Brain microvascular endothelial cell (primary cell): ENCODE measurements at regions not wholly inside any gene's neighbourhood (a gene's known extent, or its start where the extent isn't known, plus 50 kb on each side); places are given as distances from the start of the nearest gene placed in this dataset.

Experiments used
- DNase-seq: peaks from one replicate; pipeline ENCODE4 v3.0.0-alpha.2; 2020
- H3K27ac ChIP-seq: fragments of 250-450 bp; sonication (Bioruptor Pico); 2 replicates; pipeline ENCODE4 v1.5.1; 2020; ENCODE audit warnings: mild to moderate bottlenecking, moderate library complexity
- H3K27me3 ChIP-seq: fragments of 250-450 bp; sonication (Bioruptor Pico); replicated peaks from 2 replicates; pipeline ENCODE4 v1.5.1; 2020; ENCODE audit warnings: mild to moderate bottlenecking
- H3K36me3 ChIP-seq: fragments of 250-450 bp; sonication (Bioruptor Pico); replicated peaks from 2 replicates; pipeline ENCODE4 v1.5.1; 2020; ENCODE audit warnings: mild to moderate bottlenecking
- H3K4me3 ChIP-seq: 2 replicates; pipeline ENCODE4 v1.5.1; 2011; ENCODE audit warnings: low read depth, mild to moderate bottlenecking, control low read depth, low read length, moderate library complexity
- CTCF ChIP-seq: IDR thresholded peaks from 2 replicates; pipeline ENCODE4 v1.5.1; 2011; ENCODE audit warnings: low read depth, mild to moderate bottlenecking, moderate library complexity, low read length, control low read depth, inconsistent platforms; ENCODE audit errors: missing control alignments
- in situ Hi-C: cut with HindIII; loops from 2 replicates; pipeline ENCODE4 v1.10.0; 2017; ENCODE audit warnings: low sequenced_read_pairs, low pct_ligation_motif_present

- in situ Hi-C loops, result no loop called here
- DNase-seq, result no peak
- no peaks in the 10 kb centered on the region for H3K27me3 ChIP-seq
- H3K4me3 ChIP-seq, result no peak overlapping the region
- no peak for TF ChIP-seq CTCF
- no peak overlapping the region for H3K27ac ChIP-seq
- H3K36me3 ChIP-seq, result no peaks in the 10 kb centered on the region
Measured at GRCh38 chrX:95330292-95330691, 1354.3 kb upstream of the DIAPH2 start.

- Histone ChIP-seq H3K4me3 (no peak overlapping the region), H3K27ac (no peak overlapping the region), H3K36me3 (no peaks in the 10 kb centered on the region), H3K27me3 (no peaks in the 10 kb centered on the region)
- no peak for DNase-seq
- in situ Hi-C loops, result no loop called here
- TF ChIP-seq CTCF, result no peak
Measured at GRCh38 chrX:95332530-95332929, 1352.1 kb upstream of the DIAPH2 start.

GRCh38 chrX:95346856-95347255 is 1337.8 kb upstream of the DIAPH2 start:
- H3K27ac ChIP-seq, result no peak overlapping the region
- H3K4me3 ChIP-seq, result no peak overlapping the region
- in situ Hi-C loops, result no loop called here
- no peaks in the 10 kb centered on the region for H3K27me3 ChIP-seq
- H3K36me3 ChIP-seq, result no peaks in the 10 kb centered on the region
- DNase-seq, result no peak
- no peak for TF ChIP-seq CTCF

GRCh38 chrX:95350774-95351488 is 1333.7 kb upstream of the DIAPH2 start:
- no peak for TF ChIP-seq CTCF
- DNase-seq, result no peak
- no peaks in the 10 kb centered on the region for H3K36me3 ChIP-seq
- H3K27ac ChIP-seq, result no peak overlapping the region
- H3K27me3 ChIP-seq, result no peaks in the 10 kb centered on the region
- in situ Hi-C loops, result no loop called here
- H3K4me3 ChIP-seq, result no peak overlapping the region

- Histone ChIP-seq H3K36me3 (no peaks in the 10 kb centered on the region), H3K27me3 (no peaks in the 10 kb centered on the region), H3K4me3 (no peak overlapping the region), H3K27ac (no peak overlapping the region)
- in situ Hi-C loops, result no loop called here
- DNase-seq, result no peak
- TF ChIP-seq CTCF, result no peak
Measured at GRCh38 chrX:95367286-95367685, 1317.4 kb upstream of the DIAPH2 start.

GRCh38 chrX:95382799-95383198 is 1301.8 kb upstream of the DIAPH2 start:
- in situ Hi-C loops, result no loop called here
- no peak for DNase-seq
- no peak overlapping the region for H3K27ac ChIP-seq
- H3K4me3 ChIP-seq, result no peak overlapping the region
- no peaks in the 10 kb centered on the region for H3K27me3 ChIP-seq
- H3K36me3 ChIP-seq, result no peaks in the 10 kb centered on the region
- TF ChIP-seq CTCF, result no peak
